ENCODE measurements at regions not wholly inside any gene's neighbourhood (a gene's known extent, or its start where the extent isn't known, plus 50 kb on each side); places are given as distances from the start of the nearest gene placed in this dataset.
"Not testable (repeated sequence)": the region's sequence is repeated elsewhere in the genome, so short reads cannot be mapped to it uniquely, and the experiment has no call there.

DNA sequence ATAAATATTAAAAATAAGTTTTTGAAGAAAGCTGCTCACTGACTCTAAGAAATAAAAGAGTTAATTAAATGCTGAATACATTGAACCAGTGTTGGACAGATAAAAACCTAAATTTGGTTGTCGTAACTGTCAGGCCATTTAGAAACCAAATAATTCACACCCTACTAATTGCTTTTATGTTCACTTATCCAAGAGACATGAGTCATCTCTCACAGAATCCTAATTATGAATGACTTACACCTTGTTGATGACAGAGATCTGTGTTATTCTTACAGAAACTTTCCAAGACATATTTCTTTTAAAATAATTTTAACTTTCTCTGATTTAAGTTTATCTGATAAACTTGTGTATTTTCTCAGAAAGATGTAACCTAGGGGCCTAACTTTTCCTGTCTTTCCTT is 250.7 kb downstream of the IKZF2 start:
- H3K27ac ChIP-seq: peak overlapping the region; percentile 98
- no peak for DNase-seq (ENCODE audit: low read depth, low spot score)
- no peak for TF ChIP-seq EZH2 (IDR thresholded peaks at IDR 0.05)
- no peak for TF ChIP-seq POLR2AphosphoS5 (IDR thresholded peaks at IDR 0.05; ENCODE audit: borderline replicate concordance, low read depth, low read length)
- TF ChIP-seq FOXP2 (optimal IDR thresholded peaks at IDR 0.05; ENCODE audit: control extremely low read depth, extremely low read length, insufficient read depth): no peak
- H3K9me3 ChIP-seq (ENCODE audit: low read depth, low read length): 0 out of 2 replicates have a peak, but pooled peaks cover 2% of the 10 kb centered on the region
- no peak overlapping the region for H3K4me3 ChIP-seq
- peak overlapping the region; percentile 74 for H3K9ac ChIP-seq (ENCODE audit: insufficient read length)
- H3K36me3 ChIP-seq (ENCODE audit: insufficient read depth, low read length): no peaks in the 10 kb centered on the region

DNA sequence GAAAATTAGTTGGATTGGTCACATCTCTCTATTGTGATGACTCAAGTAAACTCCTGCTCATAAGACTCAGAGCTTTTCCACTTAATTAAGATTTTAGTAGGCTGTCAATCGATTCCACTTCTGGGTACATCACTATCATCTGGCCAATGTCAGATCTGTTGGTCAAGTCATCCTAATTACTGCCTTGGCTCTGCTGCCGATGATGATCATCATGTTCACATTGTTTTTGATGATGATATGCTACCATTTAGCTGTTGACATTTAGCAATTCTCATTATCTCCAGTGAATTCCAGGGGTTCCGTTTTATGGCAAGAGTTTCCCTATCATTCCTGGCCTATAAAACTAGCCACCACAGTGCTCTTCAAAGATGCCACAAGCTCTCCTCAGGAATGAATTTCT is 253.4 kb downstream of the IKZF2 start:
- no peak overlapping the region for H3K9ac ChIP-seq (ENCODE audit: insufficient read length)
- DNase-seq (ENCODE audit: low read depth, low spot score): no peak
- TF ChIP-seq POLR2AphosphoS5 (IDR thresholded peaks at IDR 0.05; ENCODE audit: borderline replicate concordance, low read depth, low read length) (no peak), EZH2 (IDR thresholded peaks at IDR 0.05) (no peak), FOXP2 (optimal IDR thresholded peaks at IDR 0.05; ENCODE audit: control extremely low read depth, extremely low read length, insufficient read depth) (no peak)

DNA sequence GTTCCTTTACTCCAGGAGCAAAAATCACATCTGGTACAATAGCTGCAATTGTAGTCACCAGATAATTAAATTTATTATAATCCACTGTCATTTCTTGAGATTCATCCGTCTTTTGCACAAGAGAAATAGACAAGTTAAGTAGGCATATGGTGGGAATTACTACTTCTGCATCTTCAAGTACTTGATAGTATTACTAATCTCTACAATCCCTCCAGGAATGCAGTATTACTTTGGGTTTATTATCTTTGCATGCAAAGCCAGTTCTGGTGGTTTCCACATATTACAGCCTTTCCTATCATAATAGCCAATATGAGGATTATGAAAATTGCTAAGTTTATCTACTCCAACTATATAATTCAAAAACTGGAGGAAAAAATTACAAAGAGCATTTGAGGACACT is 254.1 kb downstream of the IKZF2 start:
- 0 out of 2 replicates have a peak, but pooled peaks cover 2% of the 10 kb centered on the region for H3K9me3 ChIP-seq (ENCODE audit: low read depth, low read length)
- no peaks in the 10 kb centered on the region for H3K36me3 ChIP-seq (ENCODE audit: insufficient read depth, low read length)
- H3K27ac ChIP-seq: no peak overlapping the region
- TF ChIP-seq FOXP2 (optimal IDR thresholded peaks at IDR 0.05; ENCODE audit: control extremely low read depth, extremely low read length, insufficient read depth) (no peak), EZH2 (IDR thresholded peaks at IDR 0.05) (no peak)
- DNase-seq (ENCODE audit: low read depth, low spot score): no peak
- no peak overlapping the region for H3K4me3 ChIP-seq
- H3K9ac ChIP-seq (ENCODE audit: insufficient read length): no peak overlapping the region

More for the DNA sequence above, 253.4 kb downstream of the IKZF2 start:
- H3K4me3 ChIP-seq: no peak overlapping the region
- H3K9me3 ChIP-seq (ENCODE audit: low read depth, low read length): 0 out of 2 replicates have a peak, but pooled peaks cover 2% of the 10 kb centered on the region
- no peak overlapping the region for H3K27ac ChIP-seq
- no peaks in the 10 kb centered on the region for H3K36me3 ChIP-seq (ENCODE audit: insufficient read depth, low read length)

DNA sequence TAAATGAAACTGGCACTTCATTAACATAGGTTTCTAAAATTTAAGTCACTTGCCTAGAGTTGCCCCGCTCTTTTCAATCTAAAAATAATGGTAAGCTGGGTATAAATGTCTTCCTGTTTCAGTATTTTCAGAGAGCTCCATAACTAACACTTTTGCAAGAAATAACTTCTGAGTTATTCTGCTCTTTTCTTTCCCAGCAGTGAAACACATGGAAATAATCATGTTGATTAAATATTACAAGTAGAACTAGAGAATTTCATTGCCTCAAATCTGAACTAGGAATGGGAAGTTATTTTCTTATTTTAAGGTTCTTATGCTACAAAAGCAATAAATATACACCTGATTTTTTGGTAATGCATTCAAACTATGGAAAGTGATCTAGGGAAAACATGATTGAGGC is 257.4 kb downstream of the IKZF2 start:
- Histone ChIP-seq H3K27ac (peak overlapping the region; percentile 92), H3K9ac (ENCODE audit: insufficient read length) (peak overlapping the region; percentile 32), H3K4me3 (peak overlapping the region; percentile 47), H3K36me3 (ENCODE audit: insufficient read depth, low read length) (no peaks in the 10 kb centered on the region), H3K9me3 (ENCODE audit: low read depth, low read length) (no peaks in the 10 kb centered on the region)
- DNase-seq (ENCODE audit: low read depth, low spot score): no peak
- TF ChIP-seq FOXP2 (optimal IDR thresholded peaks at IDR 0.05; ENCODE audit: control extremely low read depth, extremely low read length, insufficient read depth) (no peak), POLR2AphosphoS5 (IDR thresholded peaks at IDR 0.05; ENCODE audit: borderline replicate concordance, low read depth, low read length) (no peak), EZH2 (IDR thresholded peaks at IDR 0.05) (no peak)

DNA sequence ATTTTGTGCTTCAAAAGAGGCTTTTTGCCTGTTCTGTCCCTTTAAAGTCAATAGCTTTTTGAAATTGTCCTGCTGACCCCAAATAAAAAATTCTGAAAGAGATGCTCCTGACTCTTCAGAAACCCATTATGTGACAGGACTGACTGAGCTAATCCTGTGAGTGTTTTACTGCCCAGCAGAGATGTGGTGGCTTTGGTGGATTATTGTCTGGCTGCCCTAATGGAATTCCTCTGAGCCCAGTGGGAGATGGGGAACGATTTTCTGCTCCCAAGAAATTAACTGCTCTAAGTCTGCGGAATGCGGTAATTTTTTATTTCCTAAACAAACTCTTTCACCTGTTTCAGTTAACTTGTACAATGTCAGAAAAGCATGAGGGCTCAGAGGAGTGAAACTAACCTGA is 258.2 kb downstream of the IKZF2 start:
- H3K9ac ChIP-seq (ENCODE audit: insufficient read length): peak overlapping the region; percentile 32
- no peak for DNase-seq (ENCODE audit: low read depth, low spot score)
- H3K36me3 ChIP-seq (ENCODE audit: insufficient read depth, low read length): no peaks in the 10 kb centered on the region
- peak overlapping the region; percentile 92 for H3K27ac ChIP-seq
- peak overlapping the region; percentile 47 for H3K4me3 ChIP-seq
- H3K9me3 ChIP-seq (ENCODE audit: low read depth, low read length): no peaks in the 10 kb centered on the region
- TF ChIP-seq FOXP2 (optimal IDR thresholded peaks at IDR 0.05; ENCODE audit: control extremely low read depth, extremely low read length, insufficient read depth): no peak
- TF ChIP-seq EZH2 (IDR thresholded peaks at IDR 0.05): no peak
- no peak for TF ChIP-seq POLR2AphosphoS5 (IDR thresholded peaks at IDR 0.05; ENCODE audit: borderline replicate concordance, low read depth, low read length)

DNA sequence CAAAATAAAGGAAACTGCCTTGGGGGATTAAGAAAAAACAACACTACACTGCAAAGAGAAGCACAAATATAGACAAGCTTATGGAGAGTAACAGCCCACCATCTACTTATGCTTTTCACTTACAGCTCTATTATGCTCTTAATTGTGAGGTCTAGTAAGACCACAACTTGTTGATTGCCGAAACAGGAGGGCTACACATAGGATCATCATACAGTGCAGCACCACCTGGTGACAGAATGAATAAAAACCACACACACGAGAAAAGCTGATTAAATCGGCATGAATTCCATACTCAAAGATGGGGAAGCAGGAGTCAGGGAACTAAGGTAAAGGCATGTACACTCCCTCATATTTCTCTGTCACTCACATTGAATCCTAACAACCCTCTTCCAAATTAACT is 259.2 kb downstream of the IKZF2 start:
- Histone ChIP-seq H3K9me3 (ENCODE audit: low read depth, low read length) (no peaks in the 10 kb centered on the region), H3K36me3 (ENCODE audit: insufficient read depth, low read length) (no peaks in the 10 kb centered on the region), H3K9ac (ENCODE audit: insufficient read length) (no peak overlapping the region), H3K27ac (no peak overlapping the region), H3K4me3 (no peak overlapping the region)
- DNase-seq (ENCODE audit: low read depth, low spot score): no peak
- TF ChIP-seq EZH2 (IDR thresholded peaks at IDR 0.05) (no peak), FOXP2 (optimal IDR thresholded peaks at IDR 0.05; ENCODE audit: control extremely low read depth, extremely low read length, insufficient read depth) (no peak), POLR2AphosphoS5 (IDR thresholded peaks at IDR 0.05; ENCODE audit: borderline replicate concordance, low read depth, low read length) (no peak)

DNA sequence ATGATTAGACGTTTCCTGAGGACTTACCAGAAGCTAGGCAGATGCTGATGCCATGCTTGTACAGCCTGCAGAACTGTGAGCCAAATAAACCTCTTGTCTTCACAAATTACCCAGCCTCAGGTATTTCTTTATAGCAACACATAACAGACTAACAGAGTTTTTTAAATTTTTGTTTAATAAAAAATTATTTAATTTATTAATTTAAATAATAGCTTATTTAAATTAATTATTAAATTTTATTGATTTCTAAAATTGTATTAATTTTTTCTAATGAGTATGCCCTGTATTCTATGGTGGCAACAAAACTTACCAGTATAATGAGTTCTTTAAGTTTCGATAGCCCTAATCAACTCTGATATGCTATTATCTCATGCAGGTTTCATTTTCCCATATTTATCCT is 259.8 kb downstream of the IKZF2 start:
- Histone ChIP-seq H3K4me3 (no peak overlapping the region), H3K9ac (ENCODE audit: insufficient read length) (no peak overlapping the region), H3K27ac (no peak overlapping the region), H3K9me3 (ENCODE audit: low read depth, low read length) (no peaks in the 10 kb centered on the region), H3K36me3 (ENCODE audit: insufficient read depth, low read length) (no peaks in the 10 kb centered on the region)
- TF ChIP-seq FOXP2 (optimal IDR thresholded peaks at IDR 0.05; ENCODE audit: control extremely low read depth, extremely low read length, insufficient read depth) (no peak), EZH2 (IDR thresholded peaks at IDR 0.05) (no peak), POLR2AphosphoS5 (IDR thresholded peaks at IDR 0.05; ENCODE audit: borderline replicate concordance, low read depth, low read length) (no peak)
- no peak for DNase-seq (ENCODE audit: low read depth, low spot score)

DNA sequence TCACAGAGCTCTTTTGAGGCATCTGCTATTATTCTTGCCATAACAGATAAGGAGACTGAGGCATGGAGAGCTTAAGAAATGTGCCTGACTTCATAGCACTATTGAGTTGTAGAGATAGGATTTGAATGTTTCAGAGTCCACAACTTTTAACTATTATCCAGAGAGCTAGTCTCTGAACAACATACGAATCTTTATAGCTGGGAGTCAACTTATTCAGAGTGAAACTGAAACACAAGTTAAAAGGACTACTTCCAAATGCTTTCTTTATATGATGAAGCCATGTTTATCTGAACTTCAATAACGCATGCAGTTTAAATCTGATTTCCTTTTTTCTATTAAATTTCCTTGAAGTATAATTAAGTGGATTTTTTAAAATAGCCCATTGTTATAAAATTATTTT is 268.8 kb downstream of the IKZF2 start:
- DNase-seq (ENCODE audit: low read depth, low spot score): no peak
- no peaks in the 10 kb centered on the region for H3K36me3 ChIP-seq (ENCODE audit: insufficient read depth, low read length)
- no peak overlapping the region for H3K4me3 ChIP-seq
- no peak overlapping the region for H3K9ac ChIP-seq (ENCODE audit: insufficient read length)
- no peaks in the 10 kb centered on the region for H3K9me3 ChIP-seq (ENCODE audit: low read depth, low read length)
- TF ChIP-seq FOXP2 (optimal IDR thresholded peaks at IDR 0.05; ENCODE audit: control extremely low read depth, extremely low read length, insufficient read depth) (no peak), EZH2 (IDR thresholded peaks at IDR 0.05) (no peak), POLR2AphosphoS5 (IDR thresholded peaks at IDR 0.05; ENCODE audit: borderline replicate concordance, low read depth, low read length) (no peak)
- no peak overlapping the region for H3K27ac ChIP-seq

DNA sequence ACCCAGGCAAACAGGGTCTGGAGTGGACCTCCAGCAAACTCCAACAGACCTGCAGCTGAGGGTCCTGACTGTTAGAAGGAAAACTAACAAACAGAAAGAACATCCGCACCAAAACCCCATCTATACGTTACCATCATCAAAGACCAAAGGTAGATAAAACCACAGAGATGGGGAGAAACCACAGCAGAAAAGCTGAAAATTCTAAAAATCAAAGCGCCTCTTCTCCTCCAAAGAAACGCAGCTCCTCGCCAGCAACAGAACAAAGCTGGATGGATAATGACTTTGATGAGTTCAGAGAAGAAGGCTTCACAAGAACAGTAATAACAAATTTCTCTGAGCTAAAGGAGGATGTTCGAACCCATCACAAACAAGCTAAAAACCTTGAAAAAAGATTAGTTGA is 274.9 kb downstream of the IKZF2 start:
- H3K36me3 ChIP-seq (ENCODE audit: insufficient read depth, low read length); H3K4me3 ChIP-seq; DNase-seq (ENCODE audit: low read depth, low spot score); H3K27ac ChIP-seq; H3K9ac ChIP-seq (ENCODE audit: insufficient read length); H3K9me3 ChIP-seq (ENCODE audit: low read depth, low read length): not testable (repeated sequence)

DNA sequence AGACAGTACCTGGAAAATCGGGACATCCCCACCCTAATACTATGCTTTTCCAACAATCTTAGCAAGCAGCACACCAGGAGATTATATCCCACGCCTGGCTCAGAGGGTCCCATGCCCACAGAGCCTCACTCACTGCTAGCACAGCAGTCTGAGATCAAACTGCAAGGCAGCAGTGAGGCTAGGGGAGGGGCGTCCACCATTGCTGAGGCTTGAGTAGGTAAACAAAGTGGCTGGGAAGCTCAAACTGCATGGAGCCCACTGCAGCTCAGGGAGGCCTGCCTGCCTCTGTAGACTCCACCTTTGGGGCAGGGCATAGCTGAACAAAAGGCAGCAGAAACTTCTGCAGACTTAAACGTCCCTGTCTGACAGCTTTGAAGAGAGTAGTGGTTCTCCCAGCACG is 275.5 kb downstream of the IKZF2 start:
- not testable (repeated sequence) for H3K36me3 ChIP-seq (ENCODE audit: insufficient read depth, low read length); DNase-seq (ENCODE audit: low read depth, low spot score); H3K9ac ChIP-seq (ENCODE audit: insufficient read length); H3K9me3 ChIP-seq (ENCODE audit: low read depth, low read length); H3K4me3 ChIP-seq; H3K27ac ChIP-seq

Data from SK-N-MC (cell line).